ENCODE measurements at regions not wholly inside any gene's neighbourhood (a gene's known extent, or its start where the extent isn't known, plus 50 kb on each side); places are given as distances from the start of the nearest gene placed in this dataset.

DNA sequence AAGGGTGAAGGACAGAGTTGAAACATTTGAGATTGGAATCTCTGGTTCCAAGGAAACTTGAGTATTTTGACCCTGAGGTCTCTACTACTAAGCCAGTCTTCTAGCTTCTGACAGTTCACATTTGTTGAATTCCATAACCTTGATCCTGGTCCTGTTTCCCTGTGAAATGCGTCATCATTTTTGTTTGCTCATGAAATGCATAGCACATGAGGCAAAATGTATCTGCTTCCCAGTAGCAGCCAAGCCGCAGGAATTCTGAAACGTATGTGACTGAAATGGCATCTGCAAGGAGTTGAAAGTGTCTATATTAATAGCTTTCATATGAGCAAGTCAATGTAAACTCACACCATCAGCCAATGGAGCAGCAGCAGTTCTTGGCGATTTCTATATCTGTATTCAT lies 307.9 kb downstream of the CSNK1G3 start:
- no peak for DNase-seq

DNA sequence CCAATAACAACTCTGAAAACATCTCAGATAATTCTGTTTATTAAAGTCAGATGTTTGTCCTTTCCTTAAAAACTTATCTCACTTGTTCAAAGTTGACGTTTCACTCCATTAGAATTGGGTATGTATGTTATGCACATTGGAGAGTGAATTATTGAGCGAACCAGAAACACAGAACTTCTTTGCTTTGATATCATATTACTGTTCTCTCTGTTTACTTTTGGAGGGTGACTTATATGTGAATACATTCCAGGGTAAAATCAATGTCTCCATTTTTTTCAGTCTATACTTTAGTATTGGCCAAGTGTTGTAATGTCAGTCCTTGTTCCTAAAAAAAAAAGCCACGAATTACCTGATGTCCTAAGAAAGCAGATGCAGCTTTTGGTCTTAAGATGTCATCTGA lies 307.4 kb downstream of the CSNK1G3 start:
- DNase-seq = no peak

DNA sequence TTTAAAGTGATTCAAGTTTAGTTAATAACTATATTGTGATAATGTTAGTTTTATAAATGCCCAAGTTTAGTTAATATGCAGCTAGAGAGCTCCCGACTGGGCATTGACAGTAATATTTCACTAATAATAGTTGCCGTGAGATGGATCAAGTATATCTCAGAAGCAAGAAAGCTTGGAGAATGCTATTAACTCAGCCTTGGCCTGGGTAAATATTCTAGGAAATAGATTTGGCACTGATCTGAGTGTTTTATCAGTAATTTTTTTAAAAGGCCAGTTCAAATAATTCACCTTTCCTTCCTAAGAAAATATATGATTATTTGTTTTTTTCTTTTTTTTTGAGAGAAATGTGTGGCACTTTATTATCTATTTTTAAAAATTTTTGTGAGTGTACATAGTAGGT lies 305.3 kb downstream of the CSNK1G3 start:
- no peak for DNase-seq

DNA sequence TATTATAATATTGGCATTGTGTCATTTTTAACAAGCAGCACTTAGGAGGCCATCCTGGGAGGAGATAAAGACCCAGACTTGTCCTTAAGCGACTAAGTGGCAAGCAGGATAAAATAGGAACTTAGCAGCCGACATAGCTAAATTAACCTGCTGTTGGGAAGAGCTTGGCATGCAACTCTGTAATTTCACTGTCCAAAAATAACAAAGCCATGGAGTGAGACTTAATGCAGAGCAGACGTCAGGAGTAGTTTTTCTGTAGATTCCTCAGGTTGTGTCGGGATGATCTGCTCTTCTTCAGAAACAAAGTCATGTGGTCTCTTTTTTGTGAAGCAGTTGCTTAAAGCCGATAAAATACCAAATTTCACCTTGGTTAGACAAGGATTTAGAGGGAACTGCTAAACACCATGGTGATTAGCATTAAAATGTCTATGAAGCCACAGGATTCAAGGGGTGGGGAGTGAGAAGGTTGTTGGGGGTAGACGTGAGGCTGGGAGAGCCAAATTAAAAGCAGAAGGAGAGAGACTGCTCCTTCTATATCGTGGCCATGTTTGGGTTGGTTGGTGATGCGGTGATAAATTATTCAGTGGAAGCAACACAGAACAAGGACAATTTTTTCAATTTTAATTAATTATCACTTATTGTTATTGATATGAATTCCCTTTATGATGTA lies 303.0 kb downstream of the CSNK1G3 start:
- DNase-seq = no peak

DNA sequence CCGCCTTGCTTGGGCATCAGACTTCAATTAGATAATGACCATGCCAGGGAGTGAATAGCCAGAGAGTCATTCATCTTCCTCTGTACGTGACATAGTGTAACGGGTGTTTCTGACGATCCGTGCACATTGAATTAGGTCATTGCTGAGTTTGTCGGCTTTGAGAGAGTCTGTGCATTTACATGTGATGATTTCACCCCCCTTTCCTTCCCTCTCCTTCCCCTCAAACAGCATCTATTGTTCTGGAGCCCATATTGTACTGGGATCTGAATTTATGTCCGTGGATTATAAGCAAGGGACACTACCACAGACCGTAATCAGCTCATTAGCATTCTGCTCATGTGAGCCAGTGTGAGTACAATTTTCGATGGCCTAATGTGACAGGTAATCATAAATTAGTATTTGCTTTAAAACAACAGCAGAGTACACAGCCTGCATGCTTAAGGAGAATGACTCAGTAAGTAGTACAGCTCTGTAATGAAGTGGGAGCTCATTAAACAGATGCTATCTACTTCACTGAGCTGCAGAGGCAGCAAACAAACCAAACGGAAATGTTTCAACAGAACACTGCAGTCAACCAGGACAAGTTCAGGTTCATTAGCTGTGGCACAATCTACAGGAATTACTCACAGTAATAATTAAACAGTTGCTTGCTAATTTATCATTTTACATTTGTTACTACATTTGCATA lies 302.1 kb downstream of the CSNK1G3 start:
- no peak for DNase-seq

DNA sequence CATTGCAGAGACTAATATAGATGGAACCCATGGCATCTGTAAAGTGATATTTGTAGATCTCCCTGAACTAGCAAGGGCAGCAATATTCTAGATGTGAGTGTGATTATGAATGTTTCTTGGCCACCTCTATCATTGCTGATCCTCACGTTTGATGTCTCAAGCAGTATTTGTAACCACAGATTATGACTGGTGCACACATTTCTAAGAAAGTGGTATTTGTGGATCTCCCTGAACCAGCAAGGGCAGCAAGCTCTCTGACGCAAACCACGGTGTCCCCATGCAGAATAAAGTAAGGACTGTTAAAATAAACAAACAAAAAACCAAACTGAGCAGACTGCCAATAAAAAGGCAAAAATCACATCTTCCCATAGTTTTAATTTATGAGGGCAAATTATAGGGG lies 301.3 kb downstream of the CSNK1G3 start:
- no peak for DNase-seq

DNA sequence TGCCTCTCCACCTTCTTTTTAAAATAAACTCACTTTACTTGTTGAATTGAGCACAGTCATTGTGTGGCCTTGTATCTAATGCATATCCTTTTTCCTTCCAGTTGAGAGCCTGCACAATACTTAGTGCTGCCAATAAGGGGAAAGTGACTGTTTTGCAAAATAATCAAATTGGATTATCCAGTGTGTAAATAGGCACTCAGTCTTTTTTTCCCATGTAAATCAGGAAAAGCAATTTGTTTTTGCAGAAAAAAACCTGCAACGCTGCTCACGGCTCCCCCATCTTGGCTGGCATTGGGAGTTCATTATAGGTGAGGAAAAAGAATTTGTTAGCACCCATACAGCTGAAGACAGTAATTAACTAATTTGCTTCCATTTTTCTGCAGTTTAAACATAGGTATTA lies 299.9 kb downstream of the CSNK1G3 start:
- no peak for DNase-seq

DNA sequence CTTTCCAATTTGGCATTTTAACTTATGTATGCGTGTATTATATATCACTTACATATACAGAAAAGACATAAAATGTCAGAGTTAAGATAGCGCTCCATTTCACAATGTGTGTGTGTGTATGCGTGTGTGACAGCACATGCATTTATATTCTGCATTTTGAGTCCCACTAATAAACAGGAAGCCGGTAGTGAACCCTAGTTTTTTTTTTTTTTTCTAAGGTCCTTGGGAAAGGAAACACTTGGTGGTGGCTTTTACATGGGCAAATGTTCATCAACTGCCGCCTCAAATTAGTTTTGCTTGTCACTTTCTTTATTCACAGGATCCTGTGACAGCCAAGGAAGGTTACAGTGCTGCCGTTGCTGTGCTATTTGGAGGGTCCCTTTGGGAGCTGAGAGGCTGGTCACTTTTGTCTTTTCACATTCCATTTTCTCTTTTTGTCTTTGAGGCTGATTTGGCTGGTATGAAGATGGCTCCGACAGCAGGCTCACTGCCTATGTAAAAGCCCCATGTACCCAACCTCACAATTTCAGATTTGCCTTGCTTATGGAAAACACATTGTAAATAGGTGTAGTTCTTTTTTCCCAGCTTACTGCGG lies 298.9 kb downstream of the CSNK1G3 start:
- no peak for DNase-seq

DNA sequence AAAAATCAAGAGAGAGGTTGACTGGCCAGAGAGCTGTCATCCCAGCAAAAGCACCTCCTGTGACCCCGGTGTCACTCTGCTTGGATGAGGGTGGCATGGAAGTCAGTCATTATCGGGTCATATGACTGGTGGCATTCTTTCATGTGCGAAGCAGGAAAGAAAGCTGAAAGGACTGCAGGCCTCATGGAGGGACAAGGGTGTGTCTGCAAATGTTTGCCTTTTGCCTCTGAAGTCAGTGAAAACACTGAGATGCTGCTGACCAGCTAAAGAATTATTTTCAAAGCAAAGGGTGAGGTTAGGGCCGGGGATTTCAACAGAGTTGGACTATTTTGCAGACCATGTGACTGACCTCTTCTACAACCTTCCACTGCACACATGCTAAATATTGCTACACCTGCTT lies 298.3 kb downstream of the CSNK1G3 start:
- DNase-seq = no peak

DNA sequence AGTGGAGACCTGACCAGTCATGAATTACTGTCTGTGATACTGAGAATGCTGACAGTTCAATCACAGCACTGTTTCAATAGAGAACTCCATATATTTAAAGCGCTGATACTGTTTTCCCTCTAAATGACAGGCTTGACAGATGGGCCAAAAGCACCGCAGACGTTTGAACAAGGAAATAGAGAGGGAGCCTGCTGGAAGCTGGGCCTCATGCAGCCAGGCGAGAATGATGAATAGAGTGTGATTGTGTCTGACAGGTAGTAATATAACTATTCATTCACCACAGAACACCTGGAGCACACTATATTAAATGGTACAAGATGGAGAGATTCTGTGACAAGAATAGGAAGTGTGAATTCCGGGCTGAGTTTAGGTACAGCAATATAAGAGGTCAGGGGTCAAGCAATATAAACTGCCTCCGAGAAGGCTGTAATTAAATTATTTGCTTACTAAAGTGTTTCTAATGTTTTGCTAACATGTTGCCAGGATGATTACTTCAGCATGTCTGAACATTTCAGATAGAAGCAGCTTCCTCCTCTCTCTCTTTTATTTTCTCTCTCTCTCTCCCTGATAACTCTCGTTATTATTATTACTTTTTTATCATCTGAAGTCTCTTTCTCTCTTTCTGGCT lies 297.7 kb downstream of the CSNK1G3 start:
- no peak for DNase-seq

DNA sequence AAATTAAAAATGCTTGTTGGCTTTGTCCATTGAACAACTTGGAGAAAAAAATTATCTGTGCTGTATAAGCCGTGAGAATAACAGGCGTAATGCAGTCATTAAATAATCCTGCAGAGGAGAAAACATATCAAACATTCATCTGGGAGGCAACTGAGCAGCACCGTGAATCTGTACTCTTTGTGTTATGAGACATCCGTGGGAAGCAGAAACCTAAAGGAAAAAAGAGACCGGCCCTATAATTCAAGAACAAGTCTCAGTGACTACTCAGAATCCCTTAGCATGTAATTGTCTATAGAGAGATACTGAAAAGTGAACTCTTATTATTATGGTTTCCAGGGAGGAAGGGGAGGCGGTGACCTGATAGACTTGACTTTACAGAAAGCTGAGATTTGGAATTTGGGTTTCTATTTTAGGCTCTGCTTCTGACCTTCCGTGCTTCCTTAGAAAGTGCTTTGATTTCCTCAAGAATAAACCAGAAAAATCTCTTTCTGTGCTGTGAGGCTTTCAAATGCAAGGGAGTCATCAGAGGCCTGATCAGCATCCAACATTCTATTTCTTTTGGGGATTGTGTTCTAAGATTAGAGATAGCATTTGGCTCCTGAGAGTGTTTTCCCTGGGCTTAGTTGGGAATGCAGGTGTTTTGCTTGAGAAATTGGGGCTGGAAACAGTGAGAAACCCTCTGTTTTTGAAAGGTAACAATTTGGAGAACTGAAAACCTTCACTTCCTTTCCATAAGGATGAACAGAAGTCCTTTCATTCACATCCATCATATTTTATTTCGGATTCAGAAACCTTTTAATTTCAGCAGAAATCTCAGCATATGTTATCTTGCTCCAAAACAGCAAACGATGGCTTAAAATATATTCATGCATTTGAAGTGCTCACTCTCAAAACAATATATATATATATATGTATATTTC lies 296.7 kb downstream of the CSNK1G3 start:
- no peak for DNase-seq

DNA sequence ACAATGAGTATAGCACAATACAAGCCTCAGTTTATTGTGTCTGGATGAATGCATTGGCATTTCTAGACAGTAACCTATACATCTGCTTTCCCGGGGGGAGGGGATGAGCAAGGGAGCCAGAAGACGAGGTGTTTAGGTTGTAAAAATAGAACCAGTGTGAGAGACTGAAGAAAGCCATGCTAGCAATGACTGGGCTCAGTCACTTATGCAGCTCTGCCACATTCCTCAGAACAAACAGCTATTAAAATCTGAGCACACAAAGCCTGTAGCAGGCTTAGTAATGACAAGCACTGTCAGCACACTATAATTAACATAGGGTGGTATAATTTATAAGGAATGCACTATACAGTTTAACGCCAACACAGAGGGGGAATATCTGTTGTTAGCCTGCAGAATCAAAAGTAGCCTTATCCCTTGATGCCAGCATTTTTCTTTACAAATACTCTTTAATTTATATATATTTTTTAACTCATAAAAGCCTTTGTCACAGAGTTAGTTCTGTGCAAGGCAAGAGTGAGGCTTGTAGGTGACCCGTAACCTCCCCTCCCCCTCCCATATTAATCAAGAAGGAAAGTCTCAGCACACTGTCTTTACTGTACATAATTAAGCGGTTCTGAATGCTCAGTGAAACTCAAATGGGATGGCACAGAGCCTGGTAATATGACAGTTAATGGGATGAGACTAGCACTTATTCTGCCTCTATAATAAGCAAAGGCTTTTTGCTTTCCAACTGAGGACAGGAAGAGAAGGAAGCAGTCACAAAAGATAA lies 295.4 kb downstream of the CSNK1G3 start:
- DNase-seq = no peak

DNA sequence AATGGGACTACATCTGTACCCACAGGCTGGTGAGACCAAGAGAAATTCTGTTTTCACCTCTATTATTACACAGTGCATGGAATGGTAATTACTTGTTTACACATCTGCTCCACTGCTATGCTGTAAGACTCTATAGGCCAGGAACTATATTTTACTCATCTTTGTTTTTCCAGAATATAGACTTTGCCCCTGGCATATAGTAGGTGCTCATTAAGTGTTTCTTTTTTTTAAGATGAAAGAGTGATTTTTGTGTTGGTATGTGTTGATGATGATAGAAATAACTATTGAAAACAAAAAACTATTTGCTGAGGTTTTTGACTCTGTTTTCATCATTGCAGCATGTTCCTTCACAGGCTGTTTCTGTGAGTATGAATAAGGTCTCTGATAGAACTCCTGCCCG lies 294.7 kb downstream of the CSNK1G3 start:
- no peak for DNase-seq

DNA sequence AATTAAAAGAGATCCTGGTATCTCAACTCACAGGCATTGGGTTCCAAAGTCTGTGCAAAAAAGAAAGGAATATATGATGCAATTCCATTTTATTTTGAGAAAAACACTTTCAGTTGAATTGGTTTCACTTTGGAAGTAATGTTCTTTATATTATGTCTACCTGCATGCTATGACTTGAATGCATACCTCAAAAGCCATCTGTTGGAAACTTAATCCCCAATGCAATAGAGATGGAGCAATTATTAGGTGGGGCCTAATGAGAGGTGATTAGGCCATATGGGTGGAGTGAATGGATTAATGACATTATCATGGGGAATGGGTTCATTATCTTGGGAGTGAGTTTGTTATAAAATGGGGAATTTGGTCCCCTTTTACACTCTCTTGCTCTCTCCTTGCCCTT lies 293.3 kb downstream of the CSNK1G3 start:
- DNase-seq = no peak

DNA sequence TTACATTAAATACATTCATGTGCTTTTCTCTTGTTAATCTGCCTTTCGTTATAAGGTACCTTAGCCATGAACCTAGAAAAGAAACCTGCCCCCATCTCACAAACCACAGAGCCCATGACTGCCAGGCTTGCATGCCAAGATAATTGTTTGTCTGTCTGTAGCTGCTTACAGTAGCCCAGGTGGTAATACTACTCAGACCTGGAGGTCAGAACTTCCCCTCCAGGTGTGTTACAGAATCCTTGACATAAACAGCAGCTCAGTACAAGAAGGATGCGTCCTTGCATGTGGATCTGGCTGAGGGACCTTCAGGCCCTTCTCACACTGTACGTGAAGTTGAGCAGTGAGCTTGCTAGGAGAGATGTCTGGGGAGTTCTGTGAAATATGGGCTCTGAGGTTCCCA lies 291.4 kb downstream of the CSNK1G3 start:
- no peak for DNase-seq

DNA sequence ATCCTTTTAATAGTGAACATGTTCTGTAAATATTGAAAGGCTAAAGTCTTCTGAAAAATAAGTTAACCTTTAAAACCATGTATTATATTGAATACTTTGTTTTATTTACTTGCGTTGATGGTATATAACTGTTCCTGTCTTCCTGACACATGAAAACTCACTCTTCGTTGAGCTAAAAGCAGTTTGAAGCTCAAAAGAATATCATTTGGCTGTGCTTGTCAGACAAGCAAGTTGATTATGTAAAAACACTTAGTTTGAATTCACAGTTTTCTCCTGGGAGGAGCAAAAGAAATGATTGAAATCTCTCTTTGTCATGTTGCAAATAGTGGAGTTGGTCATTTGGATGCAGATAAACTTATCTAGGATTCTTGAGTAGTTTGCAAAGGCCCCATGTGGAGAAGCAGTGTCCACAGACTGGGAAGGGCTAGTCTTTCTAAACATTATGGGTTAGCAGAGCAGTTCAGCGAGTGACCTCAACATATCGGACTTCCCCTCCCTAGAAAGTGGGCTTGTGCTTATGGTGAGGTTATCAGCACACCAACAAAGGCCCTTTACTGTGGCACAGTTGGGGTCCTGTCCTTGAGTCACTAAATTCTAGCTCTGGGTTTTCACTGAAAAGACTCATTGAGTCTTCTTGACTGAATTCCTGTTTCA lies 290.4 kb downstream of the CSNK1G3 start:
- DNase-seq = no peak

DNA sequence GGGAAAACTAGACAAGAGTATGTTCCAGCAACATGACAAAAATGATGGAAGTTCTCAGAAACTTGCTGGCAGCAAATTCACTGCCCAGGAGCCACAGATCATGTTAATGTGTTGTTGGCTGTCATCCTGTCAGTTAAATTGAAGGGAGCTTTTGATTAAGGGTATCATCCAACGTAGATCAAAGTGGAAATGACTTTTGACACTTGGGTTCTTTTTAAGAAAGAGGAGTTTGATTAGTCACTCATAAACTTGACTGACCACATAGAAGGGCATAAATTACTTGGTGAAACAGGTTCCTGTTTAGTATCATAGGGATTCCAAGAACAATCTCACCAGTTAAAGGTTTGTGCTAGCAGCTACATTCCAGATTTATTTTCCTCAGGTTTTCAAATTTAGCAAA lies 288.7 kb downstream of the CSNK1G3 start:
- DNase-seq = no peak

DNA sequence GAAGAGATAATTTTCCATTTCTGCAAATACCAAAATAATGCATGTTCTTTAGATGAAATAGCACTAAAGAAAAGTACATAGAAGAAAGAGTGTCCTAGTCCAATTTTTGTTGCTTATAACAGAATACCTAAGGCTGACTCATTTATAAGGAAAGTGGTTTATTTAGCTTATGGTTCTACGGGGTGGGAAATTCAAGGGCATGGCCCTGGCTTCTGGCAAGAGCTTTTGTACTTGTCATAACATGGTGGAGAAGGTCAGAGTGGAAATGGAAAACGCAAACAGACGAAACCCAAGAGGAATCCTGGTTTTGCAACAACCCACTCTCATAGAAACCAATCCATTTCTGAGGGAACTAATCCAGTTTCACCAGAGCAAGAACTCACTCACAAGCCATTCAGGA lies 283.7 kb downstream of the CSNK1G3 start:
- DNase-seq = no peak

DNA sequence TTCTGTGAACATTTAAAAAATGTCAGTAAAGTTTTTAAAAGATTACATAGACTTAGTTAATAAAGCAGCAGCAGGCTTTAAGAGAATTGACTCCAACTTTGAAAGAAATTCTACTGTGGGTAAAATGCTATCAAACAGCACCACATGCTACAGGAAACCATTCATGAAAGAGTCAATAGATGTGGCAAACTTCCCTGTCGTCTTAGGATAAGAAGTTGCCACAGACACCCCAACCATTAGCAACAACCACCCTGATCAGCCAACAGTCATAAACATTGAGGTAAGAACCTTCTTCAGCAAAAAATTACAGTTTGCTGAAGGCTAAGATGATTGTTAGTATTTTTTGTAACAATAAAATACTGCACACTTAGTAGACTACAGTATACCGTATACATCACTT lies 278.2 kb downstream of the CSNK1G3 start:
- DNase-seq = no peak

DNA sequence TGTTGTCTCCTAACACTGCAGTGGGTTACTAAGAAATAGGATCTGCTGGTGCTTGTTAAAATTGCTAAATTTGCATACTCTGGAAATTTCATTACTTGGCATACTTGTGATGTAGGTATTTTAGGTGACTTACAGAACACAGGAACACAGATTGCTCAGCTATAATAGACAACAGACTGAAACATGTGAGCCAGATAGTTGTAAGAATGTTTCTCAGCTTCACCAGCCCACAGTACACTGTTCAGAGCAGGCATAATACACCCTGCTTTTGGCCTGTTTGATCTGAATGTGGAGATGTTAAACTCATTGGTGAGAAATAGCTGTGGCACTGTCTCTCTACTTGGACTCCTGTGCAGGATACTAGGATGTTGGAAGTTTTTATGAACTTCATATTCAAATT lies 275.7 kb downstream of the CSNK1G3 start:
- no peak for DNase-seq

DNA sequence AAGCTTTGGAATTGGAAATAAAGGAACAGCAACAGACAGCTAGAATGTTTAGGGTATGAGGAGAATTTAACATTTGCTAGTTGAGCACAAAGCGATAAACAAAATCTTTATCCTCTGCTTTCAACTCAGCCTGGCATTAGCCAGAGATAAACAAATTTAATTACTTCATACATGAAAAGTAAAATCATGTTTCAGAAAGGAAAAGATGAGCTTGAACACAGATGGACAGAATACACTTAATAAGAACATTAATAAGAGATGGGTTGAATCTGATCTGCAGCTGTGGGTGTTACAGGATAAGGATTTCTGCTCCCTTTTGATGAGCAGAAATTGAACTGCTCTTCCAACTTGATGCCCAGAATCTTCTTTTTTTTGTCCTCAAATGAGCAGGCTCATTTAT lies 275.2 kb downstream of the CSNK1G3 start:
- no peak for DNase-seq

DNA sequence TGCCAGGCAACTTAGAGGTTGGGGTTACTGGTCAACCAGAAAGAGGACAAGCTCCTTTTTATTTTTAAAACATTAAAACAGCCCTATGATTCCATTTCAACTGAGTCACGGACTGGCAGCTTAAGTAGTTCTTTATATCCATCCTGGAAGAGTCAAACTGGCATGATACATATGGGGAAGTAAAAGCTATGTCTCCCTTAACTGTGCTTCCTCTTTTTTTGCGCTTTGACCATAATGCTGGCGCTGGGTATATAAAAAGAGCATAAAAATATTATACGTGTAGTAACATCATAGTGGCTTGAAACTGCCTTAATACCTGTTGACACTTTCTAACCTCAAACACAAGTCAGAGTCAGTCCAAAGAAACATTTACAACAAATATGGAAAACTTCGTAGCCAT lies 274.4 kb downstream of the CSNK1G3 start:
- no peak for DNase-seq

Data from activated CD4-positive, alpha-beta T cell treated with anti-CD3 and anti-CD28 coated beads, Interleukin-10, Interleukin-2, amounts not matched to agents 100 ng/mL and 50 ng/mL, durations not matched to agents 16 hours and 8 hours (primary cell).